Sciatic nerve (tissue), 2 donors: ENCODE measurements at regions not wholly inside any gene's neighbourhood (a gene's known extent, or its start where the extent isn't known, plus 50 kb on each side); places are given as distances from the start of the nearest gene placed in this dataset.
"Not testable (repeated sequence)": the region's sequence is repeated elsewhere in the genome, so short reads cannot be mapped to it uniquely, and the experiment has no call there.

Source experiments
- ATAC-seq: fragments of 200-7000 bp; cut with Tn5 transposase; one replicate; pipeline ENCODE4 v1.9.1; 2020; ENCODE audit warnings: mild to moderate bottlenecking, moderate library complexity
- DNase-seq: peaks from one replicate; pipeline ENCODE4 v3.0.0-alpha.2; 2020; ENCODE audit warnings: low spot score
- intact Hi-C: fragments of 100-400 bp; cut with DNase I; formaldehyde crosslinking; loops from one replicate; pipeline ENCODE4 v1.14.2; 2022
- donor health status: DM: no; HTN: no; CAD: no.
- donor health status: DM: no; HTN: no; CAD: no.

- DNase-seq, result no peak
Measured at GRCh38 chr6:23529902-23530301, 596.1 kb upstream of the NRSN1 start.

GRCh38 chr6:23531666-23532065 lies 594.3 kb upstream of the NRSN1 start:
- DNase-seq, result no peak
- intact Hi-C loops, result no loop called here
- ATAC-seq, result no peak

More at GRCh38 chr6:23529902-23530301, 596.1 kb upstream of the NRSN1 start:
- no peak for ATAC-seq
- intact Hi-C loops, result no loop called here

GRCh38 chr6:23532227-23532626 lies 593.8 kb upstream of the NRSN1 start:
- DNase-seq, result no peak
- intact Hi-C loops, result no loop called here
- ATAC-seq, result no peak

DNA sequence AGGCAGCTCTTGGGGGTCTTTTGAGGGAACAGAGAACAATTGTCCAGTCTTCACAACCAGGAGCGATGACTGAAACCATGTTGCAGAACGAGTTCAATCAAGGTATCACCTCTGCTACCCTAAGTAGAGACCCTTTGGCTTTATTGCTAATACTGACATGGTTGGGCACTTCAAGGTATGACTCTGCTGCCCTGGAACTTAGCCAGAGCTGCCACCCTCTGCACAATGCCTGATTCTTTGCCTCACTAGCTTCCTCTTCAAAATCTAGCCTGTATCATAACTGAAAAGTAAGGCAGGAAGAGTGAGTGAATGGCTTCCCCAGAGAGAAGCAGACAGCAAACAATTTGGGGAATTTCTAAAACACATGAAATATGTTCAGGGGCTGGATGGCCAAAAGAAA lies 592.7 kb upstream of the NRSN1 start:
- no peak for DNase-seq
- no peak for ATAC-seq
- intact Hi-C loops, result no loop called here

DNA sequence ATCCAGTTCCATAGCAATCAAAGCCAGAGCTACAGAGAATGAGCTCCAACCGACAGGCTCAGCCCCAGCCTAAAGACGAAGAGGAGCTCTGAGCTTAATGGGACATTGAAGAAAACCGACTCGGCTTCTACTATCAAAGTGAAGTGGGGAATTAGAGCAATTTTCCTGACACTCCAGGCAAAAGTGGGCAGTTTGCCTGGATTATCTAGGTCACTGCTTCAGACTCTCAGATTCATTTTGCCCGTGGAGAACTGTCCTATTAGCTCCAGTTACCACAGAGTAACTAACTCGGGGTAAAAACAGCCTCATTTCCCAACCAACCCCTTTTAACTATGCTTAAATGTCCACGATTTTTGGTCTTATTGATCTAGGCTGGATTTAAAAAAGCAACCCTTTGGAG lies 592.1 kb upstream of the NRSN1 start:
- no peak for DNase-seq
- intact Hi-C loops, result no loop called here
- ATAC-seq, result peak; percentile 34

GRCh38 chr6:23534351-23534750 lies 591.7 kb upstream of the NRSN1 start:
- ATAC-seq (no peak), DNase-seq (no peak)
- intact Hi-C loops, result no loop called here

DNA sequence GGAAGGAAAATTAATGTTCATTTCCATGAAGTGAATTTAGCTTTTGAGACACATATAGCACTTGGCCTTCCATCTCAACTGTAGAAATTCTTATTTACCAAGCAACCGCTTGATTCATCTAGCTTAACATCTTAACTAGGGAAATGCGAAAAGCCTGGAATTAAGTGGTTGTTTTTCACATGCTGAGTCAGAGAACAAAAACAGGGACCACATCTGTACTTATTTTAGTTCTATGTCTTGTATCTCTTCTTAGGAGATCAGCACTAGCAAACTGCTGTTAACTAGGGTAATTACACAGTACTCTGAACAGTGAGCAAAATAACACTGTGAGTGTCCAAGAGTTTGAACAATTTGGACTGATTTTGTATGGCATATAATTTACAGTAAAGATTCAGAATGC lies 590.9 kb upstream of the NRSN1 start:
- intact Hi-C loops, result no loop called here
- no peak for ATAC-seq
- no peak for DNase-seq

GRCh38 chr6:23537828-23538227 lies 588.2 kb upstream of the NRSN1 start:
- intact Hi-C loops, result no loop called here
- DNase-seq, result no peak
- ATAC-seq, result no peak

- intact Hi-C loops, result no loop called here
- no peak for ATAC-seq
- DNase-seq, result no peak
Measured at GRCh38 chr6:23547851-23548250, 578.2 kb upstream of the NRSN1 start.

DNA sequence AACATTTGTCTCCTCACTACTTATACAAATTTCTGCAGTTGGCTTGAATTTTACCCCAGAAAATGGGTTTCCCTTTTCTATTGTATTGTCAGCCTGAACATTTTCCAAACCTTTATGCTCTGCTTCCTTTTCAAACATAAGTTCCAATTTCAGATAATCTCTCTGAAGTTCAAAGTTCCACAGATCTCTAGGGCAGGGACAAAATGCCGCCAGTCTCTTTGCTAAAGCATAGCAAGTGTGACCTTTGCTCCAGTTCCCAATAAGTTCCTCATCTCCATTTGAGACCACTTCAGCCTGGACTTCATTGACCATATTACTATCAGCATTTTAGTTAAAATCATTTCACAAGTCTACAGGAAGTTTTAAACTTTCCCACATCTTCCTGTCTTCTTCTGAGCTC lies 571.1 kb upstream of the NRSN1 start:
- DNase-seq, intact Hi-C loops, ATAC-seq: not testable (repeated sequence)

- ATAC-seq, result no peak
- intact Hi-C loops, result no loop called here
Measured at GRCh38 chr6:23559587-23560343, 566.2 kb upstream of the NRSN1 start.

GRCh38 chr6:23561732-23562131 lies 564.3 kb upstream of the NRSN1 start:
- ATAC-seq, result no peak
- intact Hi-C loops, result no loop called here
- no peak for DNase-seq

More at GRCh38 chr6:23559587-23560343, 566.2 kb upstream of the NRSN1 start:
- no peak for DNase-seq

DNA sequence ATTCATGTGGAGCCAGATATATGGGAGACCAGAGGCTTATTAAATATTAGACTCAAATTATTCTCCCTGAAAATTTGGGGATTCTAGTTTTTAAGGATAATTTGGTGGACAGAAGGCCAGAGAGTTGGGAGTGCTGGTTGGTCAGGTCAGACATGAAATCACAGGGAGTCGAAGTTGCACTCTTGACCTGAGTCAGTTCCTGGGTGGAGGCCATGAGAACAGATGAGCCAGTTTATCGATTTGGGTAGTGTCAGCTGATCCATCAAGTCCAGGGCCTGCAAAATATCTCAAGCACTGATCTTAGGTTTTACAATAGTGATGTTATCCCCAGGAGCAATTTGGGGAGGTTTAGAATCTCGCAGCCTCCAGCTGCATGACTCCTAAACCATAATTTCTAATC lies 563.5 kb upstream of the NRSN1 start:
- no peak for DNase-seq
- no peak for ATAC-seq
- intact Hi-C loops, result no loop called here

GRCh38 chr6:23563323-23563722 lies 562.7 kb upstream of the NRSN1 start:
- intact Hi-C loops, result no loop called here
- ATAC-seq (no peak), DNase-seq (no peak)

GRCh38 chr6:23566418-23566817 lies 559.6 kb upstream of the NRSN1 start:
- DNase-seq (no peak), ATAC-seq (no peak)
- intact Hi-C loops, result no loop called here

DNA sequence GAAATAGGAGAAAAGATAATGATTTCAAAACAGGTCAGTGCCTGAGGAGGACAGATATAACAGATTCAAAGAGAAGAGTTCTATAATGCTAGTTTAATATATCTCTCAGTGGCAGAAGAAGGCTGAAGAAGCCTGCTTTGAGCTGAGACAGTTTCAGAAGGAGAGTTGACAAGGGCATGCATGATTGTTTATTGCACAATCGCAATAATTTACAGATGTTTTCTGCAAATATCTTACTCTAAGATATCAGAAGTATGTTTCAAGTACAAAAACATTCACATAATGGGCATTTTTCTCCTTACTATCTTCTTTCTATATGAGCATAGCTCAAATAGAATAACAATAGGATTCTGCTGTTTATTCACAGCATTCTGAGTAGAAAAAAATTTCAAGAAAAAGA lies 557.7 kb upstream of the NRSN1 start:
- intact Hi-C loops, result no loop called here
- ATAC-seq, result no peak

DNA sequence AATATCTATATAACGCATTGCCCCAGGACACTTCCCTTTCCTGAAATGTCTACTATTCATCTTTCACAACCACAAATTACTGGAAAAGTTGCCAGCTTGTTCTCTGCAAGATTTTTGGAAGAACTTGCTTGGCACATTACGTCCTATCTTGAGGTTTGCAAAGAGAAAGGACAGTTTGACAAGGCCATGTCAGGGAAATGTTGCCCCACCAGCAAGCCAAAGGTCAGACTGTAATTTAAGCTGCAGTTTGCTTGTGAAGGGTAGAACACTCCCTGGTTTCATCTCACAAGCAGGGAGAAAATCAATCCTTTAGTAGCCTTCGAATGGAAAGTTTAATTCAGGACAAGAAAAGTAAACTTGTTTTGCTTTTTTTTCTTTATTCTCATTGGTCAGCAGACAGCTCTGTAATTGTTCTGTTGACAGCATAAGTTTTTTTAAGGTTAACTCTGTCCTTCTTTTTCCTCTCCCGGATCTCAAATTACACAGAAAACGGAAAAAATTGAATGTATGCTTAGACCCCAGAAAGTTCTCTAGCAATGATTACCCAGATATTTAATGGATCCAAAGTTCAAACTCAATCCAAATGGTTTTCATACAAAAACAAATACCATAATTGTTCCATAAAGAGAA lies 541.8 kb upstream of the NRSN1 start:
- no peak for DNase-seq
- intact Hi-C loops, result no loop called here
- peak; percentile 38 for ATAC-seq

More for the DNA sequence above, 557.7 kb upstream of the NRSN1 start:
- DNase-seq, result no peak

GRCh38 chr6:23587582-23587981 lies 538.4 kb upstream of the NRSN1 start:
- intact Hi-C loops, result no loop called here
- ATAC-seq (no peak), DNase-seq (no peak)

- ATAC-seq (no peak), DNase-seq (no peak)
- intact Hi-C loops, result no loop called here
Measured at GRCh38 chr6:23589811-23590210, 536.2 kb upstream of the NRSN1 start.

- intact Hi-C loops, result no loop called here
- ATAC-seq, result no peak
- DNase-seq, result no peak
Measured at GRCh38 chr6:23590498-23591126, 535.4 kb upstream of the NRSN1 start.
